GM18951 (cell line): ENCODE measurements at regions not wholly inside any gene's neighbourhood (a gene's known extent, or its start where the extent isn't known, plus 50 kb on each side); places are given as distances from the start of the nearest gene placed in this dataset.

ENCODE experiments used
- POLR2A ChIP-seq: IDR thresholded peaks from 4 replicates; pipeline ENCODE4 v1.6.1; 2011; ENCODE audit warnings: mild to moderate bottlenecking; ENCODE audit not compliant: insufficient read length, insufficient read depth; ENCODE audit errors: extremely low read depth
- in situ Hi-C: fragments of 300-500 bp; cut with MboI; formaldehyde crosslinking; loops from one replicate; pipeline ENCODE4 v1.12.0; 2022; ENCODE audit warnings: low sequenced_read_pairs, mixed read lengths, inconsistent platforms; ENCODE audit not compliant: unreplicated experiment

- no peak for TF ChIP-seq POLR2A
- in situ Hi-C loops, result no loop called here
These were observed 50.4 kb upstream of the PPM1B start for GRCh38 chr2:44118257-44118656.
